ENCODE measurements at regions not wholly inside any gene's neighbourhood (a gene's known extent, or its start where the extent isn't known, plus 50 kb on each side); places are given as distances from the start of the nearest gene placed in this dataset.

GRCh38 chr3:124453189-124453588, 277.1 kb upstream of the UMPS start:
- Histone ChIP-seq H3K36me3 (ENCODE audit: insufficient read depth, low read length) (no peaks in the 10 kb centered on the region), H3K4me1 (ENCODE audit: insufficient read depth, low read length, severe bottlenecking) (no peaks in the 10 kb centered on the region), H3F3A (ENCODE audit: insufficient read depth, low read length) (no peaks in the 10 kb centered on the region), H3K4me3 (ENCODE audit: low read depth, low read length, poor library complexity, severe bottlenecking) (no peak overlapping the region), H3K9me2 (ENCODE audit: low read depth, low read length) (no peaks in the 10 kb centered on the region), H3K4me2 (ENCODE audit: low read length) (no peak overlapping the region), H3K9me3 (ENCODE audit: low read length) (no peaks in the 10 kb centered on the region), H3K27ac (ENCODE audit: low read depth, low read length, poor library complexity, severe bottlenecking) (no peak overlapping the region), H3K27me3 (ENCODE audit: insufficient read depth, low read length) (no peaks in the 10 kb centered on the region; the same call in 1 of the 2 replicates), H4K20me1 (ENCODE audit: insufficient read depth, low read length) (no peaks in the 10 kb centered on the region), H3K9ac (ENCODE audit: low read length) (no peak overlapping the region), H2AFZ (ENCODE audit: low read length) (no peak overlapping the region), H3K79me2 (ENCODE audit: insufficient read depth, low read length) (no peaks in the 10 kb centered on the region)
- TF ChIP-seq EZH2 (IDR thresholded peaks at IDR 0.05; ENCODE audit: borderline replicate concordance, low read length): no peak
- TF ChIP-seq CTCF (IDR thresholded peaks at IDR 0.05; ENCODE audit: low read length): no peak

GRCh38 chr3:124455891-124456290, 274.4 kb upstream of the UMPS start:
- H3F3A ChIP-seq (ENCODE audit: insufficient read depth, low read length): no peaks in the 10 kb centered on the region
- H3K4me3 ChIP-seq (ENCODE audit: low read depth, low read length, poor library complexity, severe bottlenecking): no peak overlapping the region
- no peaks in the 10 kb centered on the region for H3K4me1 ChIP-seq (ENCODE audit: insufficient read depth, low read length, severe bottlenecking)
- H3K27me3 ChIP-seq (ENCODE audit: insufficient read depth, low read length): no peaks in the 10 kb centered on the region; the same call in 1 of the 2 replicates
- H3K9me3 ChIP-seq (ENCODE audit: low read length): no peaks in the 10 kb centered on the region
- H3K36me3 ChIP-seq (ENCODE audit: insufficient read depth, low read length): no peaks in the 10 kb centered on the region
- H3K9ac ChIP-seq (ENCODE audit: low read length): no peak overlapping the region
- H3K9me2 ChIP-seq (ENCODE audit: low read depth, low read length): no peaks in the 10 kb centered on the region
- H3K4me2 ChIP-seq (ENCODE audit: low read length): no peak overlapping the region
- H3K79me2 ChIP-seq (ENCODE audit: insufficient read depth, low read length): no peaks in the 10 kb centered on the region
- TF ChIP-seq EZH2 (IDR thresholded peaks at IDR 0.05; ENCODE audit: borderline replicate concordance, low read length): no peak
- H4K20me1 ChIP-seq (ENCODE audit: insufficient read depth, low read length): no peaks in the 10 kb centered on the region
- no peak overlapping the region for H2AFZ ChIP-seq (ENCODE audit: low read length)
- H3K27ac ChIP-seq (ENCODE audit: low read depth, low read length, poor library complexity, severe bottlenecking): no peak overlapping the region

GRCh38 chr3:124456506-124456905, 273.7 kb upstream of the UMPS start:
- no peak for TF ChIP-seq EZH2 (IDR thresholded peaks at IDR 0.05; ENCODE audit: borderline replicate concordance, low read length)
- no peak for TF ChIP-seq CTCF (IDR thresholded peaks at IDR 0.05; ENCODE audit: low read length)
- Histone ChIP-seq H3F3A (ENCODE audit: insufficient read depth, low read length) (no peaks in the 10 kb centered on the region), H3K4me2 (ENCODE audit: low read length) (no peak overlapping the region), H3K79me2 (ENCODE audit: insufficient read depth, low read length) (no peaks in the 10 kb centered on the region), H4K20me1 (ENCODE audit: insufficient read depth, low read length) (no peaks in the 10 kb centered on the region), H3K9me2 (ENCODE audit: low read depth, low read length) (no peaks in the 10 kb centered on the region), H3K27ac (ENCODE audit: low read depth, low read length, poor library complexity, severe bottlenecking) (no peak overlapping the region), H3K4me3 (ENCODE audit: low read depth, low read length, poor library complexity, severe bottlenecking) (no peak overlapping the region), H3K9me3 (ENCODE audit: low read length) (no peaks in the 10 kb centered on the region), H3K4me1 (ENCODE audit: insufficient read depth, low read length, severe bottlenecking) (no peaks in the 10 kb centered on the region), H2AFZ (ENCODE audit: low read length) (no peak overlapping the region), H3K36me3 (ENCODE audit: insufficient read depth, low read length) (no peaks in the 10 kb centered on the region), H3K9ac (ENCODE audit: low read length) (no peak overlapping the region), H3K27me3 (ENCODE audit: insufficient read depth, low read length) (no peaks in the 10 kb centered on the region; the same call in 1 of the 2 replicates)

GRCh38 chr3:124459678-124460077, 270.6 kb upstream of the UMPS start:
- no peak overlapping the region for H2AFZ ChIP-seq (ENCODE audit: low read length)
- no peaks in the 10 kb centered on the region for H3K4me1 ChIP-seq (ENCODE audit: insufficient read depth, low read length, severe bottlenecking)
- H3F3A ChIP-seq (ENCODE audit: insufficient read depth, low read length): no peaks in the 10 kb centered on the region
- H3K9me2 ChIP-seq (ENCODE audit: low read depth, low read length): no peaks in the 10 kb centered on the region
- H3K9ac ChIP-seq (ENCODE audit: low read length): no peak overlapping the region
- no peaks in the 10 kb centered on the region for H3K36me3 ChIP-seq (ENCODE audit: insufficient read depth, low read length)
- no peak overlapping the region for H3K4me3 ChIP-seq (ENCODE audit: low read depth, low read length, poor library complexity, severe bottlenecking)
- H4K20me1 ChIP-seq (ENCODE audit: insufficient read depth, low read length): no peaks in the 10 kb centered on the region
- H3K27ac ChIP-seq (ENCODE audit: low read depth, low read length, poor library complexity, severe bottlenecking): no peak overlapping the region
- TF ChIP-seq CTCF (IDR thresholded peaks at IDR 0.05; ENCODE audit: low read length) (no peak), EZH2 (IDR thresholded peaks at IDR 0.05; ENCODE audit: borderline replicate concordance, low read length) (no peak)
- H3K9me3 ChIP-seq (ENCODE audit: low read length): no peaks in the 10 kb centered on the region
- H3K79me2 ChIP-seq (ENCODE audit: insufficient read depth, low read length): no peaks in the 10 kb centered on the region
- H3K4me2 ChIP-seq (ENCODE audit: low read length): no peak overlapping the region
- no peaks in the 10 kb centered on the region; the same call in 1 of the 2 replicates for H3K27me3 ChIP-seq (ENCODE audit: insufficient read depth, low read length)
